ENCODE measurements at regions not wholly inside any gene's neighbourhood (a gene's known extent, or its start where the extent isn't known, plus 50 kb on each side); places are given as distances from the start of the nearest gene placed in this dataset.

- no peak for DNase-seq
Measured at GRCh38 chr12:60052483-60052882, 456.7 kb downstream of the SLC16A7 start.

DNA sequence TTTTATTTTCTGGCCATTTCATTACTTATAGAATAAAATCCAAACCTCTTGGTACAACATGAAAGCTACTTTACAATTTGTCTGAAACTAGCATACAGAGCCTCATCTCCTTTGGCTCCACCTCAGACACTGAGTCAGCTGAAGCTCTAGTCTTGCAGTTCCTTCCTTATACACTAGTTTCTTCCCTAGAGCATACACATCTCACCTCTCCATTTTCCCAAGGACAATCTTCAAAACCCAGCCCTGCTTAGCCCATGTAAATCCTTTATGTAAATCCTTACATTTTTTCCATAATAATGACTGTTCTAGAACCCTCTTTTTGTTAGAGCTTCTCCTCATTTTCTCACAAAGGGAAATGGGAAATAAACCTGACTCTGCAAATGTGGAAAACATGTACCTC, 463.4 kb downstream of the SLC16A7 start:
- no peak for DNase-seq

GRCh38 chr12:60066655-60067054, 470.8 kb downstream of the SLC16A7 start:
- no peak for DNase-seq

DNA sequence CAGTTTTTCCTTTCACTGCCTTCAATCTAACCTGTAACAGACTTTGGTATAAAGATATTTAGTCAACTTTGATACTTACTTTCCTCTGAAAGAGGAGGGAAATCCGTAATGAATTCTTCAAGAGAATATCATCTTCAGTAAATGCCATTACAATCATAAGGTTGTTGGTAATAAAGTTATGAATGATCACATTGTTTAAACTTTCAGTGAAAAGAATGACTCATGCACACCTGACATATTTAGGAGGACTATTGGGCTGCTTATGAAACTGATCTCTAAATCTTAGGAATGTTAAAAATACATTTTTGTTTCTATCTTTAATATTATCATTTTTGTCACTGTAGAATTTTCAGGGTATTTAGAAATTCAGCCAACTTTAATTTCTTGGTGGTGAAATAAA, 474.7 kb downstream of the SLC16A7 start:
- no peak for DNase-seq

DNA sequence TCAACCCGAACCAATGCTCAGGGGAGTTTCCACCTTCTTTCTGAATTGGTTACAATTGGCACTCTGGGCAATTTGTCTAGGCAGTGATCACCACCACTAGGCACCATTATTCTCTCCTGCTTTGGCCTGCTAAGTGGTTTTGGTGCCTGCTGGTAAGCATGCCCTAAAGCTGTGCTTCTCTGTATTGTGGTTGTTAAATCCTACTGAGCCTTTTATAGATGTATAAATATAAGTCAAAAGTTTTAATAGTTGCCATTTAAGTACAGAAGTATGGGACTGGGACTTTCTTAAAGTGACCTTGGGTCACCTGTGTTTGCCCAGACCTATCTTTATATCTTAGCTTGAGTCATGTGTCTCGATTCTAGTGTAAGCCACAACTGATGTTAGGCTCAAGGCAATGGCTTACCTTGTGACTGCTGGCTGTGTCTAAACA, 475.9 kb downstream of the SLC16A7 start:
- DNase-seq, result no peak

- no peak for DNase-seq
Measured at GRCh38 chr12:60072911-60073310, 477.1 kb downstream of the SLC16A7 start.

- no peak for DNase-seq
Measured at GRCh38 chr12:60075091-60075490, 479.3 kb downstream of the SLC16A7 start.

DNA sequence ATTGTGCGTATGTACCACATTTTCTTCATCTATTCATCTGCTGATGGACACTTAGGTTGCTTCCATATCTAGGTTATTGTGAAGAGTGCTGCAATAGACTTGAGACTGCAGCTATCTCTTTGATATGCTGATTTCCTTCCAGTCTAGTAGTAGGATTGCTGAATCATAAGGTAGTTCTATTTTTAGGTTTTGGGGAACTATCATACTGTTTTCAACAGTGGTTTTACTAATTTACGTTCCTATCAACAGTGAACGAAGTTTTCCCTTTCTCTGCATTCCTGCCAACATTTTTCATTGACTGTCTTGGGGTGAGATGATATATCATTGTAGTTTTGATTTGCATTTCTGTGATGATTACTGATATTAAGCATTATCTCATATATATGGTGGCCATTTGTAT, 482.2 kb downstream of the SLC16A7 start:
- no peak for DNase-seq

DNA sequence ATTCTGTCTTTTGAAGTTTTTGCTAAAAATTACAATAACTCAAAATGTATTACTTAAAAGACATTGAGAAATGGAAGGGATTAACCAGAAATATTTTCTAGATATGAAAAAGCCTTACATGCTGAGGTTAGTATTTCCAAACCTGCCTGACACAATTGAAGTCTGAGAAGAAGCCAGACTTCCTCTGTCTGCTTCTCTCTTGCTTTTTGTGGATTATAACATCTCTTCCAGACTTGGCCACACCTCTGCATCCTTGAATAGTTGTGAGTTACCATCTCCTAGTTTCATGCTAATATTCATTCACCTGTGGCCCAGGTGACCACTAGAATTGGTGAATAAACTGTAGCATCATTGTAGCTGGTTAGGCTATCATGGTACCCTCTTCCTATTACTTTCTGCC, 497.6 kb downstream of the SLC16A7 start:
- DNase-seq, result no peak

- no peak for DNase-seq
Measured at GRCh38 chr12:60094436-60094835, 498.6 kb downstream of the SLC16A7 start.

GRCh38 chr12:60096727-60097126, 500.9 kb downstream of the SLC16A7 start:
- DNase-seq, result no peak

DNA sequence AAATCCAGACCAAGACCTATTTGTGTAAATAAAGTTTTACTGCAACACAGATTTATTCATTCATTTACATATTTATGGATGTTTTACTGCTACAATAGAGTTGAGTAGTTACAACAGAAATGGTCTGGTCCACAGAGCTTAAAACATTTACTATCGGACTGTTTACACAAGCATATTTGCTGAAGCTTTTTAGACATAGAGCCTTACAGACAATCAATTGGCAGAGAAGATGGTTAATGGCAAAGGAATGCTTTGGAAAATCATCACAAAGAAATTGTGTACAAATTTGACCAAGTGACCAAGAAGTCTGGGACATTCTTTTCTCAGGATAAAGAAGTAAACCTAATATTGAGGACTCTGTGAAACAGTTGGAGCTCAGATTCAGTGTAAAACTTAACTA, 504.3 kb downstream of the SLC16A7 start:
- no peak for DNase-seq

- no peak for DNase-seq
Measured at GRCh38 chr12:60100852-60101251, 505.0 kb downstream of the SLC16A7 start.

DNA sequence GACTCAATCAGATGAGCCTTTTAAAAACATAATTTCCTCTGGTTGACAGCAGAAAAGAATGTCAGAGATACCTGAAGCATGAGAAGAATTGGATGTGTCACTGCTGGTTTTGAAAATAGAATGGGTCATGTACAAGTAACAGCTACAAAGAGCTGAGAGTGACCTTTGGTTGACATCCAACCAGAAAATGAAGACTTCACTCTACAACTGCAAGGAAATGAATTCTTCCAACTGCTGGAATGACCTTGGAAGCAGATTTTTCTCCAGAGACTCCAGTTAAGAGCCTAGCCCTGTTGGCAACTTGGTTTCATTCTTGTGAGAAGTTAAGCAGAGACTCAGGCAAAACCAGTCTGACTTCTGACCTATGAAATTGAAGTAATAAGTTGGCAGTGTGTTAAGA, 505.9 kb downstream of the SLC16A7 start:
- DNase-seq, result no peak

DNA sequence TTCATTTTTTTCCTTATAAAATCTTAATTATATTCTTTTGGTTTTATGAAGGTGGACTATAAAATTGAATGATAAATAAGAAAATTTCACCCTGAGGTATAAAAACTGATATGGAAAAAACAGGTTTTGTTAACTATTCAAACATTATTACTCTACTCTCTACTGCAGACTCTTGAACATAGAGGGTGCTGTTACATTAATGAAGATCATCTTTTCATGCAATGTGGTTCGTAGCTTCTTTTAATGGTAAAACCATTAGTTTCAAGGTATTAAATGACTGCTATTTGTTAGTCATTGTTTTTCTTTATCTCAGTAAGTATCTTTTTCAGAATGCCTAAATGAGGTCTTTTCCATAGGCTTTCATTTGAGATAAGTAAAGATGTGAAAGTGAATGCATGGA, 510.4 kb downstream of the SLC16A7 start:
- DNase-seq, result no peak

GRCh38 chr12:60107992-60108391, 512.2 kb downstream of the SLC16A7 start:
- no peak for DNase-seq

- DNase-seq, result no peak
Measured at GRCh38 chr12:60112063-60112462, 516.2 kb downstream of the SLC16A7 start.

DNA sequence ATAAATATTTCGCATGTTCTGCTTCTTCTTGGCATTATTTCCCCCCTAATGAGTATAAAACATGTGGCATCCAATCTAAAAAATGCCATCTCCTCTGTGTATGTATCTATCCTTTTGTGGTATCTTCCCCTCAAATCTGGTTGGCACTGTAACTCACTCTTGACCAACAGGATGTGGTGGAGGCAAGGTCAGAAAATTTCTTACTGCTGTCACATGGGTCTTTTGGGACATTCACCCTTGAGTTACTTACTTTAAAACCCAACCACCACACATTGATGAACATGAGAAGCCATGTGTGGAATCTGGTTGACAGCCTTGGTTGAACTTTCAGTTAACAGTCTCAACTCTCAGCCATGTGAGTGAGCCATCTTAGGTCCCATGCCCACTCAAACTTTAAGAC, 516.9 kb downstream of the SLC16A7 start:
- no peak for DNase-seq

GRCh38 chr12:60114169-60114568, 518.3 kb downstream of the SLC16A7 start:
- DNase-seq, result no peak

DNA sequence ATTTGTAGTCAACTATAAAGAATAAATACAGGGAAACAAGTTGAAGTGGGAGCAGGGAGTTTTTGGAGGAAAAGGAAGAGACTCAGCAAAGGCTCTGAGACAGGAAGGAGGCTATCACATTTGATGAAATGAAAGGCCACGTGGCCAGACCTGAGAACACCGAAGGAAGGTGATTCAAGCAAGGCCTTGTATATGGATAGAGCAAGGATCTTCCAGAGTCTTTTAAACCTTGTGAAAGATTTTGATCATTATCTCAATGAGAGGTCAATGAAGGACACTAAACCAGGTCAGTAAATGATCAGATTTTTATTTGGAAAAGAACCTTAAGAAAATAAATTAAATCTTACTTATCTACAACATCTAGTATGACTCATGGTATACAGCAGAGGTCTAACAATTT, 523.5 kb downstream of the SLC16A7 start:
- no peak for DNase-seq

DNA sequence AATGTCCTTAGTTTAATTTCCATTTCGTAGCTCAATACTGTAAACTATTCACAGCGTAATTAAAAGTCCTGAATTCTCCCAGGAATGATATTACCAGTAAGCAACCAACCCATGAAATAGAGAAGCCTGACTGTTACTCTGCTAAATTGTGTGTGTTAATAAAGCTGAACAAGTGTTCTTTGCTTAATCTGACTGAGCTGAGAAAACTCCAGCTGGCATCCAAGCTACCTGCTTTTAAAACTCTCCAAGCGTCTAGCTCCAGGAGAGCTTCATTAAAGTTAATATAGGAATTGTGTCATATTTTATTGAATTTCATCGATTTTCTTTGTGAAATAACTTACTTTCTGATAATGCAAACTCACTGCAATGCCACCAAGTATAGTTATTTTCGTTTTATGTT, 524.4 kb downstream of the SLC16A7 start:
- DNase-seq, result no peak

DNA sequence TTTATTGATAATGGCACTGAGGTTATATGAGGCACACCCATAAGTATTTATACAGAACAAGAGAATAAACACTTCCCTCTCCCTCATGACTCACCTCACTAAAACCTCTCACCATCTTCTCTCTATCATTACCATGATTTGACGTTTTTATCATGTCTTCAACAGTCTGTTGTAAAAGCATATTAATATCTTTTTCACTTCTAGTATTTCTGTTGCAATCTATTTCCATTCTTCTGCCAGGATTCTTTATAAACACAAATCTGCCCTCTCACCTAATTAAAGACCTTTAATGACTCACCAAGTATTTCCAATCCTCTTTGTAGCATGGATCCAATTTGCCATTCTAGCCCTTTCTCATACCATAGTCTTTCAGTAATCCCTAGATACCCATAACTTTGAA, 527.7 kb downstream of the SLC16A7 start:
- no peak for DNase-seq

DNA sequence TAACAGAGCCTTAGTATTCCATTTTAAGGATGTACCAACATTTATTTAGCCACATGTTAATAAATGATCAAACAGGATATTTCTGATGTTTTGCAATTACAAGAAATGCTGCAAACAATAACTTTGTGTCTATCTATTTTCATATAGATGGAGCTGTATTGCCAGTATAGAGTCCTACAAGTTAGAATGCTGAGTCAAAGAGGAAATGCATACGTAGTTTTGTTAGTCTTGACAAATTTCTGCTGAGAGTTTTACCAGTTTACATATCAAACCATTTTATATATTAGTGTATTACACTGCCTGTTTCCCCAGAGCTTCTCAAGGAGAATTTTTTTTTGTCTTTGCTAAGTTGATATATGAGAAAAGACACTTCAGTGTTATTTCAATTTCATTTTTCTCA, 541.7 kb downstream of the SLC16A7 start:
- DNase-seq, result no peak

DNA sequence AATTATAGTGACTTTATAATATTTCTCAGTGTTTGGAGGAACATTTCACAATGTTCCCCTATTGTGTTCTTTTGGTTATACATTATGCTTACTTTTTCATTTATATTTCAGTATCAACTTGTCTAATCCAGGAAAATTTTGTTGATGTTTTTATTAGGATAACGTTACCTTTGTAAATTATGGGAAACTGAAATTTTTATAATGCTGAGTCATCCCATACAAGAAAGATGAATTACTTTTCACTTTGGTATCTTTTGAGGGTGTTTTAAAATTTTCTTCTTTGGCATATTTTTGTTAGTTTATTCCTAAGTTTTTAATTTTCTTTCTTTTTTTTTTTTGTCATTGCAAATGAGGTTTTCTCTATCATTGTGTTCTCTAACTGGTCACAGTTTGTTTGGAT, 542.7 kb downstream of the SLC16A7 start:
- DNase-seq, result no peak

GRCh38 chr12:60144395-60144794, 548.6 kb downstream of the SLC16A7 start:
- DNase-seq, result no peak

DNA sequence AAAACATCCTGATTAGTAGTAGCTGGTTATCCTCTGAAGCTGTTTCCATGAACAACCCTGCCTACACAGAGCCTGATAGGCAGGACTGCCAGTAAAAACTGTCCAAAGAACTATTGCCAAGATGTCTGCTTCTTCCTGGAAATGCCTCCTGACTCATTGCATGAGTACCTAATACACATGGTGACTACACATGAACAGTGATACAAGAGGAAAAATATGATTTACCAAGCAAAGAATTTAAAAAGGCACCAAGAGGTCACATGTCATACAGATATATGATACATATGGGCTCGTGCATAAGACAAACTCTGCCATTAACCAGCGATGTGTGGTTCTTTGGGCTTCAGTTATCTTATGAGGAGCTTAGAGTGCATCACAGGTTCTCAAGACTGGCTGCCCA, 552.3 kb downstream of the SLC16A7 start:
- DNase-seq, result no peak
